ENCODE measurements at regions not wholly inside any gene's neighbourhood (a gene's known extent, or its start where the extent isn't known, plus 50 kb on each side); places are given as distances from the start of the nearest gene placed in this dataset.

DNA sequence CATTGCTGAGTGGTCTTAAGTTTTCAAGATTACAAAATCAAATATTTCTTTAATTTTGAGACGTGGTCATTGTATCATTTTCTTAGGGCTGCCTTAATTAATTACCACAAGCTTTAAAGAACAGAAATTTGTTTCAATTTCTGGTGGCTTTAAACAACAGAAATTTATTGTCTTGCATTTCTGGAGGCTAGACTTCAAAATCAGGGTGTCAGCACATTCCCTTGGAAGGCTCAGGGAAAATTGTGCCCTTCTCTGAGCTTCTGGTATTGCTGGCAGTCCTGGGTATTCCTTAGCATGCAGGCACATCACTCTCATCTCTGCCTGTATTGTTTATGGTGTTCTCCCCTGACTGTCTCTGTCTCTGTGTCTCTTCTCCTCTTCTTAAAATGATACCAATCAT is 76.0 kb upstream of the PCSK2 start:
- Histone ChIP-seq H3K79me2 (ENCODE audit: insufficient read depth, low read length) (no peaks in the 10 kb centered on the region), H3K4me3 (ENCODE audit: insufficient read depth, low read length) (no peak overlapping the region), H3K36me3 (ENCODE audit: insufficient read depth, low read length) (no peaks in the 10 kb centered on the region), H2AFZ (ENCODE audit: low read length) (no peak overlapping the region), H3K9me3 (ENCODE audit: low read depth, low read length) (no peaks in the 10 kb centered on the region), H3K4me2 (ENCODE audit: insufficient read depth, low read length) (no peak overlapping the region), H3K27ac (ENCODE audit: low read depth, low read length) (no peak overlapping the region), H3K27me3 (ENCODE audit: insufficient read depth, low read length) (no peaks in the 10 kb centered on the region), H4K20me1 (ENCODE audit: insufficient read depth, low read length) (no peaks in the 10 kb centered on the region), H3K4me1 (ENCODE audit: insufficient read depth, low read length) (no peaks in the 10 kb centered on the region)
- TF ChIP-seq, protein P1, sequence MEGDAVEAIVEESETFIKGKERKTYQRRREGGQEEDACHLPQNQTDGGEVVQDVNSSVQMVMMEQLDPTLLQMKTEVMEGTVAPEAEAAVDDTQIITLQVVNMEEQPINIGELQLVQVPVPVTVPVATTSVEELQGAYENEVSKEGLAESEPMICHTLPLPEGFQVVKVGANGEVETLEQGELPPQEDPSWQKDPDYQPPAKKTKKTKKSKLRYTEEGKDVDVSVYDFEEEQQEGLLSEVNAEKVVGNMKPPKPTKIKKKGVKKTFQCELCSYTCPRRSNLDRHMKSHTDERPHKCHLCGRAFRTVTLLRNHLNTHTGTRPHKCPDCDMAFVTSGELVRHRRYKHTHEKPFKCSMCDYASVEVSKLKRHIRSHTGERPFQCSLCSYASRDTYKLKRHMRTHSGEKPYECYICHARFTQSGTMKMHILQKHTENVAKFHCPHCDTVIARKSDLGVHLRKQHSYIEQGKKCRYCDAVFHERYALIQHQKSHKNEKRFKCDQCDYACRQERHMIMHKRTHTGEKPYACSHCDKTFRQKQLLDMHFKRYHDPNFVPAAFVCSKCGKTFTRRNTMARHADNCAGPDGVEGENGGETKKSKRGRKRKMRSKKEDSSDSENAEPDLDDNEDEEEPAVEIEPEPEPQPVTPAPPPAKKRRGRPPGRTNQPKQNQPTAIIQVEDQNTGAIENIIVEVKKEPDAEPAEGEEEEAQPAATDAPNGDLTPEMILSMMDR (IDR thresholded peaks at IDR 0.05; ENCODE audit: extremely low read depth, low read depth, low read length): no peak
- no peak for DNase-seq (ENCODE audit: insufficient read length, low spot score, missing footprints)

DNA sequence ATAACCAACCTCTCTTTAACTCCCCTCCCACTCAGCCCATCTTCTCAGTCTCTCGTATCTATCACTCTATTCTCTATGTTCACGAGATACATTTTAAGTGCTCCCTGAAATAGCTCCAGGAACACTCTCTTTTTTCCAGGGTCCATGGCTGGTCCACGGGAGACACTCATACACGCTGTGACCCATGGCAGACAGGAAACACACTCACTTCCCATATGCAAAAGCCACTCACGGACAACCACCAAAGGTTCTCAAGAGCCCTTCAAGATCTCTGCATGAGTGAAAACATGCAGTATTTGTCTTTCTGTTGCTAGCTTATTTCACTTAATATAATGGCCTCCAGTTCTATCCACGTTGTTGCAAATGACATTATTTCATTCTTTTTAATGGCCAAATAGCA is 71.4 kb upstream of the PCSK2 start:
- Histone ChIP-seq H3K4me1 (ENCODE audit: insufficient read depth, low read length) (no peaks in the 10 kb centered on the region), H3K27me3 (ENCODE audit: insufficient read depth, low read length) (no peaks in the 10 kb centered on the region), H3K27ac (ENCODE audit: low read depth, low read length) (no peak overlapping the region), H3K9me3 (ENCODE audit: low read depth, low read length) (no peaks in the 10 kb centered on the region), H4K20me1 (ENCODE audit: insufficient read depth, low read length) (no peaks in the 10 kb centered on the region), H3K4me3 (ENCODE audit: insufficient read depth, low read length) (no peak overlapping the region), H3K79me2 (ENCODE audit: insufficient read depth, low read length) (no peaks in the 10 kb centered on the region), H3K4me2 (ENCODE audit: insufficient read depth, low read length) (no peak overlapping the region), H2AFZ (ENCODE audit: low read length) (no peak overlapping the region), H3K36me3 (ENCODE audit: insufficient read depth, low read length) (no peaks in the 10 kb centered on the region)
- no peak for DNase-seq (ENCODE audit: insufficient read length, low spot score, missing footprints)
- TF ChIP-seq, protein P1 (IDR thresholded peaks at IDR 0.05; ENCODE audit: extremely low read depth, low read depth, low read length): no peak

DNA sequence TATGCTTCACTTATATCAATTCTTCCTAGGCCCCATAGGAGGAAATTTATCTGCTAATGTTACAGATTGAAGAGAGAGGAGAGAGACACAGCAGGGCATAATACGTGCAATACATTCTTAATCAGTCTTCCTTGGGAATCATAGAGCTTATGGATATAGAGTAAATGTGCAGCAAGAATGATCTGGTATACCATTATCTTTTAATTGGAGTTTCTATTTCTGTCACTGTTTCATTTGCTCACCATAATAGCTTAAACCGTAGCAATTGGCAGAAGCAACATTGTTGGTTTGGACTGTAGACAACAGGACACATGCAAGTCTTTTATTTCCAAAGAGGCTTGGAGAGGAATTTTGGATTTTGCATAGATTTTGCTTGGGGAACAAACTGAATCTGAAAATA is 68.1 kb upstream of the PCSK2 start:
- H3K4me3 ChIP-seq (ENCODE audit: insufficient read depth, low read length): no peak overlapping the region
- H3K27me3 ChIP-seq (ENCODE audit: insufficient read depth, low read length): no peaks in the 10 kb centered on the region
- H3K36me3 ChIP-seq (ENCODE audit: insufficient read depth, low read length): no peaks in the 10 kb centered on the region
- no peaks in the 10 kb centered on the region for H3K79me2 ChIP-seq (ENCODE audit: insufficient read depth, low read length)
- no peaks in the 10 kb centered on the region for H3K9me3 ChIP-seq (ENCODE audit: low read depth, low read length)
- no peak for DNase-seq (ENCODE audit: insufficient read length, low spot score, missing footprints)
- H3K4me1 ChIP-seq (ENCODE audit: insufficient read depth, low read length): no peaks in the 10 kb centered on the region
- H3K4me2 ChIP-seq (ENCODE audit: insufficient read depth, low read length): no peak overlapping the region
- H3K27ac ChIP-seq (ENCODE audit: low read depth, low read length): no peak overlapping the region
- H4K20me1 ChIP-seq (ENCODE audit: insufficient read depth, low read length): no peaks in the 10 kb centered on the region
- no peak overlapping the region for H2AFZ ChIP-seq (ENCODE audit: low read length)
- TF ChIP-seq, protein P1 (IDR thresholded peaks at IDR 0.05; ENCODE audit: extremely low read depth, low read depth, low read length): no peak

DNA sequence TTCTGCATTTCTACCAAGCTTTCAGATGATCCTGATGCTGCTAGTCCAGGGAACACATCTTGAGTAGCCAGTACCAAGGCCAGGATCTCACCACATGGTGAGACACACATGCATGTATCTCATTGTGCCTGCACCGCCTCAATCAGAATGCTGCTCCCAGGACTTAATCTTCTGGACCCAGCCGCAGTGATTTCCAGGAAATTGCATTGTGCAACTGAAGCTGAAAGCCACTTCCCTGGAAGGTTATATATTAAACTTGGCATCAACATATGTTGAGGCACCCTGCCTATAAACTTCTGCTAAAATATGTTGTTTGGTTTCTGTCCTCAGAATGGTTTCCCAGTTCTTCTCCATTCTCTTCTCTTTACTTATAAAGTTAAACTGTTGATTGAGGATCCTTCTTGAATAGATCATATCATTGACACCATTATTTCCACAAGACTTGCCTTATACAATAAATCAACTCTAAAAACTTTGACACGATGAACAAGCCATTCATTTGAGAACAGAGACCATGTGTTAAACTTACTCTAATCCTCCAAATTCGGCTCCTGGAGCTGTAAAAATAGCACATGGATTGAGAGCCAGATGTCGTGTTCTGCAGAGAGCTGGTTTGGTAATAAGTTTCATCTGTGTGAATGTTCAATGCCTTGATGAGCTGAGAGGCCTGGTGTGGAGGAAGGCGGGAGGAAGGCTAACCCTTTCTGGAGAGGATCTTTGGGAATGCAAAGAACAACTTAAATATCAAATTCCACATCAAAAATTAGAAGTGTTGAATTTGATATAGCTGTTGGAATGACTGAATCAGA is 65.0 kb upstream of the PCSK2 start:
- no peaks in the 10 kb centered on the region for H3K4me1 ChIP-seq (ENCODE audit: insufficient read depth, low read length)
- peak; percentile 43 for DNase-seq (ENCODE audit: insufficient read length, low spot score, missing footprints)
- TF ChIP-seq, protein P1 (IDR thresholded peaks at IDR 0.05; ENCODE audit: extremely low read depth, low read depth, low read length): no peak

More for the DNA sequence above, 65.0 kb upstream of the PCSK2 start:
- no peak overlapping the region for H3K4me2 ChIP-seq (ENCODE audit: insufficient read depth, low read length)
- no peaks in the 10 kb centered on the region for H3K79me2 ChIP-seq (ENCODE audit: insufficient read depth, low read length)
- H3K27me3 ChIP-seq (ENCODE audit: insufficient read depth, low read length): no peaks in the 10 kb centered on the region
- H4K20me1 ChIP-seq (ENCODE audit: insufficient read depth, low read length): no peaks in the 10 kb centered on the region
- H2AFZ ChIP-seq (ENCODE audit: low read length): no peak overlapping the region
- H3K36me3 ChIP-seq (ENCODE audit: insufficient read depth, low read length): no peaks in the 10 kb centered on the region
- no peaks in the 10 kb centered on the region for H3K9me3 ChIP-seq (ENCODE audit: low read depth, low read length)
- no peak overlapping the region for H3K4me3 ChIP-seq (ENCODE audit: insufficient read depth, low read length)
- no peak overlapping the region for H3K27ac ChIP-seq (ENCODE audit: low read depth, low read length)
